SK-N-SH treated with all-trans-retinoic acid at 6 μM for 48 hours (cell line): ENCODE measurements at regions not wholly inside any gene's neighbourhood (a gene's known extent, or its start where the extent isn't known, plus 50 kb on each side); places are given as distances from the start of the nearest gene placed in this dataset.

Experiments used
- ATAC-seq: fragments of 200-7000 bp; cut with Tn5 transposase; 3 replicates; pipeline ENCODE4 v1.9.1; 2020; ENCODE audit warnings: mild to moderate bottlenecking, moderate library complexity
- ARNTL ChIP-seq: fragments of 450-650 bp; formaldehyde crosslinking; IDR thresholded peaks from 2 replicates; pipeline ENCODE4 v1.5.0; 2020; ENCODE audit warnings: low read depth, mild to moderate bottlenecking, moderate library complexity, borderline replicate concordance
- BACH2 ChIP-seq: fragments of 250-450 bp; sonication (Bioruptor Pico); IDR thresholded peaks from 2 replicates; pipeline ENCODE4 v1.9.0; 2021; ENCODE audit warnings: mild to moderate bottlenecking, borderline replicate concordance
- CSRNP3 ChIP-seq: fragments of 250-450 bp; sonication (Bioruptor Pico); IDR thresholded peaks from 2 replicates; pipeline ENCODE4 v1.5.1; 2021; ENCODE audit warnings: mild to moderate bottlenecking, moderate library complexity
- ESRRG ChIP-seq: fragments of 250-450 bp; sonication (Bioruptor Pico); IDR thresholded peaks from 2 replicates; pipeline ENCODE4 v1.6.1; 2021; ENCODE audit warnings: mild to moderate bottlenecking
- ISL1 ChIP-seq: fragments of 250-450 bp; sonication (Bioruptor Pico); IDR thresholded peaks from 2 replicates; pipeline ENCODE4 v2.1.2; 2022; ENCODE audit warnings: mild to moderate bottlenecking, moderate library complexity
- OSR1 ChIP-seq: fragments of 250-450 bp; sonication (Bioruptor Pico); IDR thresholded peaks from 2 replicates; pipeline ENCODE4 v1.8.0; 2022; ENCODE audit warnings: moderate library complexity, mild to moderate bottlenecking, inconsistent platforms
- PATZ1 ChIP-seq: fragments of 250-450 bp; sonication (Bioruptor Pico); IDR thresholded peaks from 2 replicates; pipeline ENCODE4 v1.8.0; 2020; ENCODE audit warnings: mild to moderate bottlenecking, moderate library complexity, borderline replicate concordance
- POU6F1 ChIP-seq: fragments of 250-450 bp; sonication (Bioruptor Pico); IDR thresholded peaks from 2 replicates; pipeline ENCODE4 v1.8.0; 2021; ENCODE audit warnings: low read depth, mild to moderate bottlenecking, moderate library complexity, borderline replicate concordance
- PPARA ChIP-seq: fragments of 250-450 bp; sonication (Bioruptor Pico); IDR thresholded peaks from 2 replicates; pipeline ENCODE4 v1.5.0; 2020; ENCODE audit warnings: mild to moderate bottlenecking, borderline replicate concordance
- RARB ChIP-seq: fragments of 250-450 bp; sonication (Bioruptor Pico); IDR thresholded peaks from 2 replicates; pipeline ENCODE4 v1.8.0; 2021; ENCODE audit warnings: mild to moderate bottlenecking, moderate library complexity
- SNAI2 ChIP-seq: fragments of 250-450 bp; sonication (Bioruptor Pico); IDR thresholded peaks from 2 replicates; pipeline ENCODE4 v1.5.0; 2020; ENCODE audit warnings: mild to moderate bottlenecking, moderate library complexity
- TCF4 ChIP-seq: fragments of 250-450 bp; sonication (Bioruptor Pico); IDR thresholded peaks from 2 replicates; pipeline ENCODE4 v1.8.0; 2021; ENCODE audit warnings: mild to moderate bottlenecking, moderate library complexity, borderline replicate concordance
- ZC3H10 ChIP-seq: fragments of 250-450 bp; sonication (Bioruptor Pico); IDR thresholded peaks from 2 replicates; pipeline ENCODE4 v1.5.1; 2021; ENCODE audit warnings: mild to moderate bottlenecking, moderate library complexity
- ZFP3 ChIP-seq: fragments of 250-450 bp; sonication (Bioruptor Pico); IDR thresholded peaks from 2 replicates; pipeline ENCODE4 v1.5.0; 2020; ENCODE audit warnings: mild to moderate bottlenecking, moderate library complexity
- ZNF565 ChIP-seq: fragments of 450-650 bp; formaldehyde crosslinking; conservative IDR thresholded peaks from 2 replicates; pipeline ENCODE4 v1.5.0; 2020; ENCODE audit warnings: low read depth, mild to moderate bottlenecking, moderate library complexity
- TF ChIP-seq, protein P1 (sequence below): fragments of 250-450 bp; sonication (Bioruptor Pico); IDR thresholded peaks from 2 replicates; pipeline ENCODE4 v1.5.0; 2020; ENCODE audit warnings: mild to moderate bottlenecking, moderate library complexity
- TF ChIP-seq, protein P2 (sequence below): fragments of 250-450 bp; sonication (Bioruptor Pico); IDR thresholded peaks from 2 replicates; pipeline ENCODE4 v1.5.1; 2020; ENCODE audit warnings: low read depth, mild to moderate bottlenecking, moderate library complexity

- TF ChIP-seq POU6F1 (CRISPR knock-in tag): no peak
- no peak for TF ChIP-seq TCF4
- TF ChIP-seq ZFP3 (CRISPR knock-in tag): no peak
- TF ChIP-seq SNAI2 (CRISPR knock-in tag): no peak
- TF ChIP-seq, protein P1, sequence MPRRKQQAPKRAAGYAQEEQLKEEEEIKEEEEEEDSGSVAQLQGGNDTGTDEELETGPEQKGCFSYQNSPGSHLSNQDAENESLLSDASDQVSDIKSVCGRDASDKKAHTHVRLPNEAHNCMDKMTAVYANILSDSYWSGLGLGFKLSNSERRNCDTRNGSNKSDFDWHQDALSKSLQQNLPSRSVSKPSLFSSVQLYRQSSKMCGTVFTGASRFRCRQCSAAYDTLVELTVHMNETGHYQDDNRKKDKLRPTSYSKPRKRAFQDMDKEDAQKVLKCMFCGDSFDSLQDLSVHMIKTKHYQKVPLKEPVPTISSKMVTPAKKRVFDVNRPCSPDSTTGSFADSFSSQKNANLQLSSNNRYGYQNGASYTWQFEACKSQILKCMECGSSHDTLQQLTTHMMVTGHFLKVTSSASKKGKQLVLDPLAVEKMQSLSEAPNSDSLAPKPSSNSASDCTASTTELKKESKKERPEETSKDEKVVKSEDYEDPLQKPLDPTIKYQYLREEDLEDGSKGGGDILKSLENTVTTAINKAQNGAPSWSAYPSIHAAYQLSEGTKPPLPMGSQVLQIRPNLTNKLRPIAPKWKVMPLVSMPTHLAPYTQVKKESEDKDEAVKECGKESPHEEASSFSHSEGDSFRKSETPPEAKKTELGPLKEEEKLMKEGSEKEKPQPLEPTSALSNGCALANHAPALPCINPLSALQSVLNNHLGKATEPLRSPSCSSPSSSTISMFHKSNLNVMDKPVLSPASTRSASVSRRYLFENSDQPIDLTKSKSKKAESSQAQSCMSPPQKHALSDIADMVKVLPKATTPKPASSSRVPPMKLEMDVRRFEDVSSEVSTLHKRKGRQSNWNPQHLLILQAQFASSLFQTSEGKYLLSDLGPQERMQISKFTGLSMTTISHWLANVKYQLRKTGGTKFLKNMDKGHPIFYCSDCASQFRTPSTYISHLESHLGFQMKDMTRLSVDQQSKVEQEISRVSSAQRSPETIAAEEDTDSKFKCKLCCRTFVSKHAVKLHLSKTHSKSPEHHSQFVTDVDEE: no peak
- no peak for TF ChIP-seq PATZ1 (CRISPR knock-in tag)
- ATAC-seq: no peak
These were observed 1278.4 kb upstream of the FLRT2 start for GRCh38 chr14:84251411-84252115.

DNA sequence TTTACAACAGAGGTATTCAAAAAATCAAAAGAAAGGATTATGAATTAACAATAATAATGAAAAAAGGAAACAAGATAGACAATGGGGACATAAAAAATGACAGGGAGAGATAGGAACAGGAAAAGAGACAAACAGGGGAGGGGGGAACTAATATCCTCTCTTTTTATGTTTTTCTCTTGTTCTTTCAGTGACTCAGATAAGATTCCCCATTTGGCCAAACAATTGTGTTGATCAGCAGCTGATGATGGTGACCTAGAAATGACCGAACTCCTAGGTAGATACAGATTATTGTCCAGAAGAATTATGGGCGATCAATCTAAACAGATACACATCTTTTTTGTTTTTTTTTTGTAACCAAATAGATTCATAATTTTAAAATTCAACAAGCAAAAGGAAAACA, 1277.2 kb upstream of the FLRT2 start:
- TF ChIP-seq ZFP3 (CRISPR knock-in tag) (no peak), TCF4 (no peak), ZC3H10 (CRISPR knock-in tag) (no peak), ZNF565 (CRISPR knock-in tag) (no peak), PPARA (CRISPR knock-in tag) (no peak), CSRNP3 (CRISPR knock-in tag) (no peak), ISL1 (CRISPR knock-in tag) (no peak), RARB (CRISPR knock-in tag) (no peak), OSR1 (CRISPR knock-in tag) (no peak), SNAI2 (CRISPR knock-in tag) (no peak), ESRRG (no peak), BACH2 (CRISPR knock-in tag) (no peak), POU6F1 (CRISPR knock-in tag) (no peak), ARNTL (no peak), PATZ1 (CRISPR knock-in tag) (no peak)
- TF ChIP-seq, protein P2, sequence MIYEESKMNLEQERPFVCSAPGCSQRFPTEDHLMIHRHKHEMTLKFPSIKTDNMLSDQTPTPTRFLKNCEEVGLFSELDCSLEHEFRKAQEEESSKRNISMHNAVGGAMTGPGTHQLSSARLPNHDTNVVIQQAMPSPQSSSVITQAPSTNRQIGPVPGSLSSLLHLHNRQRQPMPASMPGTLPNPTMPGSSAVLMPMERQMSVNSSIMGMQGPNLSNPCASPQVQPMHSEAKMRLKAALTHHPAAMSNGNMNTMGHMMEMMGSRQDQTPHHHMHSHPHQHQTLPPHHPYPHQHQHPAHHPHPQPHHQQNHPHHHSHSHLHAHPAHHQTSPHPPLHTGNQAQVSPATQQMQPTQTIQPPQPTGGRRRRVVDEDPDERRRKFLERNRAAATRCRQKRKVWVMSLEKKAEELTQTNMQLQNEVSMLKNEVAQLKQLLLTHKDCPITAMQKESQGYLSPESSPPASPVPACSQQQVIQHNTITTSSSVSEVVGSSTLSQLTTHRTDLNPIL: no peak
- TF ChIP-seq, protein P1: no peak
- no peak for ATAC-seq
